HEK293T (cell line): ENCODE measurements at regions not wholly inside any gene's neighbourhood (a gene's known extent, or its start where the extent isn't known, plus 50 kb on each side); places are given as distances from the start of the nearest gene placed in this dataset.

ENCODE experiments used
- CTCF ChIA-PET: fragments of 350-600 bp; formaldehyde crosslinking; extraction: SDS; loops from one replicate; lab custom pipeline; 2021; ENCODE audit warnings: antibody characterized with exemption, inconsistent platforms; lab: Yijun Ruan, JAX
- POLR2A ChIA-PET: fragments of 350-600 bp; formaldehyde crosslinking; extraction: SDS; loops from one replicate; lab custom pipeline; 2020; ENCODE audit warnings: antibody characterized with exemption, inconsistent platforms; lab: Yijun Ruan, JAX
- DNase-seq: peaks from one replicate; pipeline ENCODE4 v3.0.0; 2012; ENCODE audit warnings: mixed read lengths; ENCODE audit errors: extremely low spot score
- ARNT ChIP-seq: fragments of 450-650 bp; IDR thresholded peaks from 2 replicates; pipeline ENCODE4 v1.6.1; 2017; ENCODE audit warnings: mild to moderate bottlenecking
- BHLHE40 ChIP-seq: fragments of 450-650 bp; IDR thresholded peaks from 2 replicates; pipeline ENCODE4 v1.6.1; 2016; ENCODE audit warnings: mild to moderate bottlenecking, moderate library complexity, borderline replicate concordance
- CTBP1 ChIP-seq: fragments of 450-650 bp; IDR thresholded peaks from 2 replicates; pipeline ENCODE4 v1.6.1; 2016; ENCODE audit warnings: borderline replicate concordance
- ELF4 ChIP-seq: fragments of 450-650 bp; IDR thresholded peaks from 2 replicates; pipeline ENCODE4 v1.6.1; 2017; ENCODE audit warnings: antibody characterized with exemption
- FOXA1 ChIP-seq: fragments of 450-650 bp; IDR thresholded peaks from 2 replicates; pipeline ENCODE4 v1.6.1; 2016; ENCODE audit warnings: mild to moderate bottlenecking
- FOXK2 ChIP-seq: fragments of 450-650 bp; IDR thresholded peaks from 2 replicates; pipeline ENCODE4 v1.6.1; 2016; ENCODE audit warnings: mild to moderate bottlenecking
- FOXM1 ChIP-seq: fragments of 450-650 bp; IDR thresholded peaks from 2 replicates; pipeline ENCODE4 v1.6.1; 2017; ENCODE audit warnings: mild to moderate bottlenecking, borderline replicate concordance
- HDGF ChIP-seq: fragments of 450-650 bp; IDR thresholded peaks from 2 replicates; pipeline ENCODE4 v1.6.1; 2017; ENCODE audit warnings: antibody characterized with exemption, borderline replicate concordance
- L3MBTL2 ChIP-seq: fragments of 450-650 bp; conservative IDR thresholded peaks from 2 replicates; pipeline ENCODE4 v1.6.1; 2016; ENCODE audit warnings: mild to moderate bottlenecking
- LEF1 ChIP-seq: fragments of 450-650 bp; IDR thresholded peaks from 2 replicates; pipeline ENCODE4 v1.6.1; 2017; ENCODE audit warnings: mild to moderate bottlenecking, borderline replicate concordance
- NFRKB ChIP-seq: fragments of 450-650 bp; IDR thresholded peaks from 2 replicates; pipeline ENCODE4 v1.6.1; 2016; ENCODE audit warnings: mild to moderate bottlenecking, moderate library complexity
- PKNOX1 ChIP-seq: fragments of 450-650 bp; IDR thresholded peaks from 2 replicates; pipeline ENCODE4 v1.6.1; 2016
- SP1 ChIP-seq: fragments of 450-650 bp; IDR thresholded peaks from 2 replicates; pipeline ENCODE4 v1.6.1; 2017
- SUZ12 ChIP-seq: fragments of 450-650 bp; IDR thresholded peaks from 2 replicates; pipeline ENCODE4 v1.6.1; 2016; ENCODE audit warnings: mild to moderate bottlenecking
- TARDBP ChIP-seq: fragments of 450-650 bp; IDR thresholded peaks from 2 replicates; pipeline ENCODE4 v1.6.1; 2016
- ZNF384 ChIP-seq: fragments of 450-650 bp; IDR thresholded peaks from 2 replicates; pipeline ENCODE4 v1.6.1; 2016

- no peak for DNase-seq
- CTCF ChIA-PET = interaction anchor here (0.6 kb wide), 1 partner anchor 23 kb away, joined by 11 read pairs; no protein-coding TSS in a partner anchor
- POLR2A ChIA-PET = no interaction called here
- TF ChIP-seq SP1 (no peak), FOXK2 (no peak), SUZ12 (no peak), LEF1 (no peak), FOXA1 (no peak), ARNT (no peak), CTBP1 (no peak), BHLHE40 (no peak), TARDBP (no peak), PKNOX1 (no peak), ZNF384 (no peak), L3MBTL2 (no peak), ELF4 (no peak), FOXM1 (no peak), HDGF (no peak), NFRKB (no peak)
Measured at GRCh38 chr15:53059273-53060043, 269.3 kb upstream of the ONECUT1 start.

DNA sequence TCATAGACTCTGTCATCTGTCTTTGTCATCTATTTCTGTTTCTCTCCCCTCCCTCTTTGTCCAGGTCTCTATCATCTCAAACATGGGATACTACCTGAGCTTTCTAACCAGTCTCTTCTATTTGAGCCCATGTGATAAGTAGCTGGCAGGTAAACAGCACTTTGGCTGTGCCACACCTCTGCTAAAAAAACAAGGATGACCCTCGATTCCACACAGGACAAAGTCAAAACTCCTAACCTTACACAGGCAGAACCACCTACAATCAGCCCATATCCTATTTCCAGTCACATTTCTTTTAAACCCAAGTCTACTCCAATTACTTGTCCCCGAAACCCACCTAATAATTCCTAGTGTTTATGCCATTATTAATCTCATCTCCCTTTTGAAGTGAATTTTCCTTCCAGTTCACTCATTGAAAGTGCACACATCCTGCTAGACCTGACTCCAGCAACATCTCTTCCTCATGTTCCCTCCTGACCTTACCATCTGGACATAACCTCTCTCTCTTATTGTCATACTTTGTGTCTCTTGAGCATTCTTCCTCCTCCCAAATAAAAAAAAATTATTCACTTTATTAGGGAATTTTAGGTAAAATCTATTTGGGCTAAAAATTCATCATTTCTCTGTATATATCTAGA is 256.1 kb upstream of the ONECUT1 start:
- TF ChIP-seq SP1 = no peak
- no peak for TF ChIP-seq ARNT
- no peak for TF ChIP-seq FOXA1
- TF ChIP-seq L3MBTL2 = no peak
- no peak for TF ChIP-seq FOXM1
- TF ChIP-seq ELF4 = no peak
- no peak for TF ChIP-seq PKNOX1
- DNase-seq = no peak
- POLR2A ChIA-PET = no interaction called here
- CTCF ChIA-PET = no interaction called here

DNA sequence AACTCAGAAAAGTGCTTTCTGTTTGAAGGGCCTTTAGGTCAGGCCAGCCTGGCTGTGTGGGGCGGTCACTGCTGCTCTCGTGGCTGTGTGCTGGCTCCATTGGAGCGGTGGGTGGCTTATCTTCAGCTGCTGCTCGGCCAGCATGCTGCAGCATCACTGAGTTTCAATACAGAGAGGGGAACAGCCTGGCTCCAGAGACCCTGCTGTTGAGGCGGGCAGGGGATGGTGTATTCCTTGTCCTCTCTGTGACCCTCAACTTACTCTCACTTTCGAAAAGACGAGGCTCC is 248.5 kb upstream of the ONECUT1 start:
- no peak for TF ChIP-seq FOXA1
- no peak for TF ChIP-seq HDGF
- TF ChIP-seq FOXK2 = no peak
- no peak for TF ChIP-seq FOXM1
- TF ChIP-seq L3MBTL2 = no peak
- TF ChIP-seq ARNT = no peak
- TF ChIP-seq TARDBP = no peak
- no peak for TF ChIP-seq LEF1
- no peak for TF ChIP-seq NFRKB
- no peak for TF ChIP-seq SUZ12
- no peak for TF ChIP-seq CTBP1
- TF ChIP-seq BHLHE40 = no peak
- no peak for TF ChIP-seq ELF4
- no peak for TF ChIP-seq ZNF384
- no peak for TF ChIP-seq SP1
- no peak for TF ChIP-seq PKNOX1
- POLR2A ChIA-PET = no interaction called here
- CTCF ChIA-PET = no interaction called here
- DNase-seq = no peak

GRCh38 chr15:53037904-53038654 is 247.9 kb upstream of the ONECUT1 start:
- no peak for DNase-seq
- ChIA-PET POLR2A (no interaction called here), CTCF (no interaction called here)
- TF ChIP-seq TARDBP = no peak

DNA sequence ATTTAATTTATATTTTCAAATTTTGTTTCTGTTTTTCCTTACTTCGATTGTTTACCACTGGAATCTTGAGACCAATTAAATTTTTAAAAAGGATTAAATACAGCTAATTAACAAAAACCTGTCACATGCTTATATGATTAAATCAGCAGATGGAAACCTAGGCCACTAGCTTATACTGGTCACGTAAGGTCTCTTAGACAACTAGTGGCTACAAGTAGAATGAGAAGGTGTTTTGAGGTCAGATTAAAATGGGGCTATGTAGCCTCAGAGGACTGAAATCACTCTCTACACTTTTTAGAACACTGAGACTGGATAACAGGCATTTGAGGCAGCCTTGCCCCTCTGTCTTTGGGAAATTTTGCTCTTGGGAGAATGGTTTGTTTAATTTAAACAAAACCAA is 246.5 kb upstream of the ONECUT1 start:
- ChIA-PET POLR2A (no interaction called here), CTCF (no interaction called here)
- no peak for DNase-seq
- no peak for TF ChIP-seq ARNT
- TF ChIP-seq PKNOX1 = no peak
- no peak for TF ChIP-seq HDGF
- no peak for TF ChIP-seq FOXK2
- TF ChIP-seq BHLHE40 = no peak
- no peak for TF ChIP-seq L3MBTL2
- no peak for TF ChIP-seq TARDBP
- TF ChIP-seq FOXA1 = no peak
- TF ChIP-seq NFRKB = no peak
- TF ChIP-seq SP1 = no peak
- no peak for TF ChIP-seq FOXM1
- no peak for TF ChIP-seq ZNF384
- no peak for TF ChIP-seq ELF4
- TF ChIP-seq LEF1 = no peak
- TF ChIP-seq CTBP1 = no peak
- TF ChIP-seq SUZ12 = no peak

DNA sequence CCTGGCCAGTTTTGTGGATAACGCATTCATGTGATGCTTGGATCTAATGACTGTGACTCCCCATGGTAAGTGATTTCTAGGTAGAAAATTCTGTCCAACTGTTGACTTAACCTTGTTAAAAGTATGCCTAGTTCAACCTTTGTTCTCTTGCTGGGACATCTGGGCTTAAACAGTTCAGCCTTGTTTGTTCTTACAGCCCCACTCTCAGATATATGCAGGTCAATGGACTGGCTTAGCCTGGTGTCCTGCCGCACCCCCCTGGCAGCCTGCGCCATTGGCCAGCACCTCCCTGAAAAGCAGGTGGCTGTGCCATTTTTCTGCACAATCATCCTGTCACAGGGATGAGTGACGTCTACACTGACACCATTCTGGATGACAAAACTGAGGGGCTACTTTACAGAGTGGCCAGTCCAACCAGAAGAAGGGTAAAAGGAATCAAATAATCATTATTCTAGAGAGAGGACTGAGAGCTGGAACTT is 244.7 kb upstream of the ONECUT1 start:
- ChIA-PET CTCF (no interaction called here), POLR2A (no interaction called here)
- DNase-seq = no peak
- no peak for TF ChIP-seq SUZ12
- TF ChIP-seq FOXA1 = no peak
- no peak for TF ChIP-seq ZNF384
- no peak for TF ChIP-seq L3MBTL2
- no peak for TF ChIP-seq NFRKB
- no peak for TF ChIP-seq HDGF
- no peak for TF ChIP-seq SP1
- no peak for TF ChIP-seq LEF1
- TF ChIP-seq ARNT = no peak
